HG02623 (cell line): ENCODE measurements at regions not wholly inside any gene's neighbourhood (a gene's known extent, or its start where the extent isn't known, plus 50 kb on each side); places are given as distances from the start of the nearest gene placed in this dataset.

ENCODE experiments used
- ATAC-seq: cut with Tn5 transposase; IDR thresholded peaks from one replicate; pipeline ENCODE4 v1.9.1; 2021; ENCODE audit warnings: moderate library complexity; ENCODE audit not compliant: unreplicated experiment

- ATAC-seq, result no peak
These were observed 188.8 kb upstream of the PAPPA start for GRCh38 chr9:115964710-115965347.

- no peak for ATAC-seq
These were observed 186.9 kb upstream of the PAPPA start for GRCh38 chr9:115966660-115967059.

GRCh38 chr9:115969096-115969495, 184.5 kb upstream of the PAPPA start:
- ATAC-seq, result no peak

- ATAC-seq, result no peak
These were observed 181.2 kb upstream of the PAPPA start for GRCh38 chr9:115972362-115972761.

GRCh38 chr9:115972843-115973595, 180.6 kb upstream of the PAPPA start:
- ATAC-seq, result no peak

GRCh38 chr9:115976781-115977180, 176.8 kb upstream of the PAPPA start:
- ATAC-seq, result no peak

GRCh38 chr9:115978091-115978490, 175.5 kb upstream of the PAPPA start:
- ATAC-seq, result no peak

GRCh38 chr9:115978659-115979096, 174.9 kb upstream of the PAPPA start:
- ATAC-seq, result no peak

- no peak for ATAC-seq
These were observed 173.5 kb upstream of the PAPPA start for GRCh38 chr9:115980054-115980453.

- no peak for ATAC-seq
These were observed 173.1 kb upstream of the PAPPA start for GRCh38 chr9:115980502-115980901.

GRCh38 chr9:115980976-115981375, 172.6 kb upstream of the PAPPA start:
- ATAC-seq, result no peak

- ATAC-seq, result no peak
These were observed 170.2 kb upstream of the PAPPA start for GRCh38 chr9:115983366-115983765.

GRCh38 chr9:115985657-115986056, 167.9 kb upstream of the PAPPA start:
- no peak for ATAC-seq

GRCh38 chr9:115986508-115986907, 167.1 kb upstream of the PAPPA start:
- no peak for ATAC-seq

- ATAC-seq, result no peak
These were observed 164.9 kb upstream of the PAPPA start for GRCh38 chr9:115988701-115989100.

GRCh38 chr9:115989831-115990230, 163.8 kb upstream of the PAPPA start:
- ATAC-seq, result no peak

GRCh38 chr9:115992834-115993233, 160.8 kb upstream of the PAPPA start:
- no peak for ATAC-seq

- ATAC-seq, result no peak
These were observed 155.7 kb upstream of the PAPPA start for GRCh38 chr9:115997923-115998322.

- no peak for ATAC-seq
These were observed 154.9 kb upstream of the PAPPA start for GRCh38 chr9:115998666-115999065.

GRCh38 chr9:115999498-115999897, 154.1 kb upstream of the PAPPA start:
- no peak for ATAC-seq

GRCh38 chr9:116000748-116001329, 152.8 kb upstream of the PAPPA start:
- ATAC-seq, result peak; percentile 58

GRCh38 chr9:116002181-116002580, 151.4 kb upstream of the PAPPA start:
- ATAC-seq, result no peak
